Epithelial cell of esophagus (primary cell): ENCODE measurements at regions not wholly inside any gene's neighbourhood (a gene's known extent, or its start where the extent isn't known, plus 50 kb on each side); places are given as distances from the start of the nearest gene placed in this dataset.
A peak's percentile ranks its signal among the peaks of the same experiment; 100 is the strongest.

Source experiments
- DNase-seq: peaks from one replicate; pipeline ENCODE4 v3.0.0; 2010; ENCODE audit warnings: low read depth
- H3K4me3 ChIP-seq: 2 replicates; pipeline ENCODE4 v1.5.1; 2011; ENCODE audit warnings: mild to moderate bottlenecking, low read length, control low read depth
- TF ChIP-seq, protein P1 (sequence below): IDR thresholded peaks from 2 replicates; pipeline ENCODE4 v1.5.1; 2011; ENCODE audit warnings: low read depth, mild to moderate bottlenecking, low read length, control low read depth, inconsistent platforms; ENCODE audit not compliant: insufficient read depth; ENCODE audit errors: missing control alignments

DNA sequence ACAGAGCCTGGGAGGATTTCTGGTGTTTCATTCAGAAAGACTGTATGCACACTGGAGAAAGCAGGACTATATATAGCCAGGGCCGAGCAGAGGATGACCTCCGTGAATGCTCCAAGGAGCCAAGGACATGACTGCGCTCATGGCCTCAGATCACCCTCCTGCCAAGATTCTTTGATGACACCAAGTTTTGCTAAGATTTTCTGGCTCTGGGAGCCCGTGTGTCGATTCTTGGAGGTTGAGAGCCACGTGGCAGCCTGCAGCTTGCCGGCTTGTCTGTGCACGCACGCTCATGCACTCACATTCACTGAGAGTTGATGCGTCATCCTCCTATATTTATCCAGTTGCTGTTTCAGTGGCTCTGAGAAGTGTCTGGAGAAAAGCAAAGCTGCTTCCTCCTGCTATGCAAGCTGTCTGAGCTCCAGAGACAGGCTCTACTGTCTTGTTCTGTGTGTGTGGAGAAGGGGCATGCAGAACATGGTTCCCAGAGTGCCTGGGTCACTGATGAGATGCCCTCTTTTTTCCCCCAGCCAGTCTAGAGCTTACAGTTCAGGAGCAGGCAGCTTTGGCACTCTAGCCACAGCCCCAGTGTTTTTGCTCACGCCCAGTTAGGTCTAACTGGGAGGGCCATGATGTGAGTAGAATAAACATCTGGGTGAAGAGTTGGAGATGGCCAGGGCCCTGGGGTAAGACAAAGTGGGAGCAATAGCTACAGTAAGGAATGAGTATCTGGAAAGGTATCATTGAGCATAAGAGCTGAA is 64.9 kb upstream of the SCOC start:
- no peak overlapping the region for H3K4me3 ChIP-seq
- TF ChIP-seq, protein P1, sequence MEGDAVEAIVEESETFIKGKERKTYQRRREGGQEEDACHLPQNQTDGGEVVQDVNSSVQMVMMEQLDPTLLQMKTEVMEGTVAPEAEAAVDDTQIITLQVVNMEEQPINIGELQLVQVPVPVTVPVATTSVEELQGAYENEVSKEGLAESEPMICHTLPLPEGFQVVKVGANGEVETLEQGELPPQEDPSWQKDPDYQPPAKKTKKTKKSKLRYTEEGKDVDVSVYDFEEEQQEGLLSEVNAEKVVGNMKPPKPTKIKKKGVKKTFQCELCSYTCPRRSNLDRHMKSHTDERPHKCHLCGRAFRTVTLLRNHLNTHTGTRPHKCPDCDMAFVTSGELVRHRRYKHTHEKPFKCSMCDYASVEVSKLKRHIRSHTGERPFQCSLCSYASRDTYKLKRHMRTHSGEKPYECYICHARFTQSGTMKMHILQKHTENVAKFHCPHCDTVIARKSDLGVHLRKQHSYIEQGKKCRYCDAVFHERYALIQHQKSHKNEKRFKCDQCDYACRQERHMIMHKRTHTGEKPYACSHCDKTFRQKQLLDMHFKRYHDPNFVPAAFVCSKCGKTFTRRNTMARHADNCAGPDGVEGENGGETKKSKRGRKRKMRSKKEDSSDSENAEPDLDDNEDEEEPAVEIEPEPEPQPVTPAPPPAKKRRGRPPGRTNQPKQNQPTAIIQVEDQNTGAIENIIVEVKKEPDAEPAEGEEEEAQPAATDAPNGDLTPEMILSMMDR, result no peak
- peak; percentile 98 for DNase-seq

DNA sequence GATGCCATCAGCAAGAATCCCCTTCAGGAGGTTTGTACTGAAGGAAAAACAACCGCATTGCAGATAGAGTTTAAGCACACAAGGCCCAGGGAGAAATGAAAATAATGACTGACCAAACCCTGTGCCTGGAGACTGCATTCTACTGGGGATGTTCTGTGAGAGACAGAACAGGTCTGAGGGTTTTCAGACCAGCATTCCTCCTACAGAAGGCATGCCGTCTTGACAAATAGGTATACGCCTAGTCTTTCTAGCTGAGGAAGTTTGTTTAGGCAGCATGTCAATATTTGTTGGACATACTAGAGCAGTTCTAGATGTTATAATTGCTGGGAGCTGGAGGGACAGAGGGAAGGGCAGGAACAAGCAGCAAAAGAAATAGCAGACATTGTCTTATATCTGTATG is 68.4 kb upstream of the SCOC start:
- TF ChIP-seq, protein P1, result no peak
- peak; percentile 46 for DNase-seq

DNA sequence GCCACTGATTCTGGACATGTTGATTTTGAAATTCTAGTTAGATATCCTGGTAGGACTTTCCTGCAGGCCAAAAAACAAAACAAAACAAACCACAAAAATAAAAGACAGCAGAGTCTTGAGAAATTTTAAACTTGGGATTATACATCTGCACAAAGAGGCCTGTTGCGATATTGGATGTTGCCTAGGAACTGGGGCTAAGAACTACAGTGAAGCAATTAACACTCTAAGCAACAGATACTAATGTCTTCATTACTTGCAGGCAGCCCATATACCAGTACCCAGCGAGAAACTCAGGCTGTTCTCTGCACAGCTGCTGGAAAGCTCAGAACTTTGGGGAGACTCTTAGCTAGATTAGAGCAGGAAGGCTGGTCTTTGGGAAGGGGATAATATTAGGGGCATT is 69.1 kb upstream of the SCOC start:
- DNase-seq, result no peak
- TF ChIP-seq, protein P1, result no peak
- no peak overlapping the region for H3K4me3 ChIP-seq

More for the DNA sequence above, 68.4 kb upstream of the SCOC start:
- no peak overlapping the region for H3K4me3 ChIP-seq

DNA sequence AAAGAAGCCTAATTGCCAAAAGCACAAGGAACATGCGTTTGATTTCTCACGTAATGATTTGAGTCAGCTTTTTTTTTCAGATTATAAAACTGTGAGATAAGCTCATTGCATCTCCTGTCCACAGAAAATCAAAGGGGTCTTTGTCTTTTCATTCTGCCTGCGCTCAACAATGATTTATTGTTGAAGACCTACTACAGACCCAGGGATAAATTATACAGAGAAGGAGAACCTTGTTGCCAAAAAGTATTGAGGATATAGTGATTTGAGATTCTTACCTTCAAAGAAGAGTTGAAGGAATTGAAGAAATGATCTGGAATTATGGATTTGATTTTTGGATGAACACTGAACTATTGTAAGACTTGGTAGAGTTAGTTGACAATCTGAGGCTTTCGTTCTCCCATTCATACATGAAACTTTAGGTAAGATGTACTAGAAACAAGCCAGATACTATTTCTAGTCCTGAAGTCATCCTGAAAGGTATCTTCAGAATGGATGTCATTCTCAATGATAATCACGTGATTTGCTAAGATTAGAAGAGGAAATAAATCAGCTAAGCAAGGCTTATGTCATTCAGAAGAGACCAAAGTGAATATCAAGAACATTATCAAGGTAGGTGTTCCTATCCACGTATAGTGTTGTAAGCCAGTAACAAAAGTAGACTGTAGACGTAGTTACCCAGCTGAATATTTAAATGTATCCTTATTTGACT is 71.1 kb upstream of the SCOC start:
- TF ChIP-seq, protein P1, result no peak
- DNase-seq, result no peak
- H3K4me3 ChIP-seq, result no peak overlapping the region

DNA sequence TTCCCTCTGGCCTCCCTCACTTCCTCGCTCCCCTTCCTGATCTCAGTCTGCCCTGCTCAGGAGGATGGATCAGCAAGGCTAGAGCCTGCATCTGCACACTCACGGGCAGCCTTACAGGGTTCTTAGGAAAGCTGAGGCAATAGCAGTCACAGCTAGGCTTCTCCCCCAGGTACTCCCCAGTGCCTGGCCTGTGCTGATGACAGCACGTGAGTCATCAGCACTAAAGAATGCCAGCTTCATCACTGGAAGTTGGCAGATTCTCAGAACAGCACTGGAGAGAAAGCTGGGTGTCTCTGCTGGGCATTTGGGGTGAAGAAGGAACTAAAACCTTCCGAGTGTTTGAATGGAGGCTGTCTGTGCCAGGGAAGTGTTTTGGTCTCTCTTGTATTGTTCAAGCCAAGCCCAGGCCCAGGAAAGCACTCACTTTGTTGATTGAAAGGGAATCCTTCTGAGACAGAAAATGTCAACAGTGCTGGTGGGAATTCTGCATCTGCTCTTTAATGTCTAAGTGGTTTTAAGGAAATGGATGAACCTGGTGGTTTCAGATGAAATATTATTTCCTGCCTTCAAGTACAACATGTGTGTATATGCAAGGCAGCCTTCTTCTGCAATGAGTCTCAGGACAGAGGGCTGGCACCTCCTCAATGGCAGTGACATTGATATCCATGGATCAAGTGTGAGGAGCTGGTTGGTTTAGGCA is 73.0 kb upstream of the SCOC start:
- TF ChIP-seq, protein P1, result no peak
- DNase-seq, result peak; percentile 96
- H3K4me3 ChIP-seq, result no peak overlapping the region

DNA sequence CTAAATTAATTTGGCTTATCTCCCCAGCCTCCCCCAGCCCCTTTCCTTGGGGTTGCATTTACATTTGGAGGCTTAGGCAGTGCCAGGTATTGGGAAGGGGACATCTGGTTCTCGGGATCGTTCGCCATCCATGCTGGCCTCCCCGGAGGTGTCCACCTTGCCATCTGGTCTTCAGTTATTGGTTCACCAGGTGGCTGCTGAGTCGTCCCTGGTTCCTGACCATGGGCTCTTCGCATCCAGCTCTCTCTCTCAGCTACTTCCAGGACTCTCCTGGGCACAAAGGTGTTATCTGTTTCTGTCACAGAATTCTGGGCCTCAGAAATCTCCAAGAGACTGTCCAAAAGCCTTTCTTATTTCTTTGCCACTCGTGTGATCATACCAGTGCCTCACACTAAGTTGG is 75.4 kb upstream of the SCOC start:
- no peak overlapping the region for H3K4me3 ChIP-seq
- TF ChIP-seq, protein P1, result no peak
- DNase-seq, result no peak
